RWPE2 (cell line): ENCODE measurements at regions not wholly inside any gene's neighbourhood (a gene's known extent, or its start where the extent isn't known, plus 50 kb on each side); places are given as distances from the start of the nearest gene placed in this dataset.

Experiments
- ATAC-seq: fragments of 200-7000 bp; cut with Tn5 transposase; 3 replicates; pipeline ENCODE4 v1.9.1; 2021; ENCODE audit warnings: low read depth
- DNase-seq: peaks from one replicate; pipeline ENCODE4 v3.0.0-alpha.2; 2020; ENCODE audit warnings: low spot score
- H3K27ac ChIP-seq: fragments of 450-650 bp; 2 replicates; pipeline ENCODE4 v1.5.1; 2017; ENCODE audit warnings: mild to moderate bottlenecking; ENCODE audit not compliant: poor library complexity, severe bottlenecking
- H3K27me3 ChIP-seq: fragments of 250-450 bp; sonication (Bioruptor Pico); 2 replicates; pipeline ENCODE4 v1.5.1; 2021; ENCODE audit warnings: mild to moderate bottlenecking, moderate library complexity; ENCODE audit not compliant: insufficient read depth, poor library complexity, severe bottlenecking
- H3K36me3 ChIP-seq: fragments of 250-450 bp; sonication (Bioruptor Pico); 2 replicates; pipeline ENCODE4 v1.5.1; 2020; ENCODE audit warnings: low read depth, mild to moderate bottlenecking, moderate library complexity
- H3K4me1 ChIP-seq: fragments of 250-450 bp; sonication (Bioruptor Pico); 2 replicates; pipeline ENCODE4 v1.5.1; 2021; ENCODE audit warnings: mild to moderate bottlenecking, moderate library complexity; ENCODE audit not compliant: insufficient read depth, poor library complexity, severe bottlenecking
- H3K4me3 ChIP-seq: fragments of 250-450 bp; sonication (Bioruptor Pico); 2 replicates; pipeline ENCODE4 v1.5.1; 2021; ENCODE audit warnings: mild to moderate bottlenecking, moderate library complexity; ENCODE audit not compliant: severe bottlenecking
- H3K9me3 ChIP-seq: fragments of 250-450 bp; sonication (Bioruptor Pico); 2 replicates; pipeline ENCODE4 v1.5.1; 2021; ENCODE audit warnings: mild to moderate bottlenecking, moderate library complexity; ENCODE audit not compliant: severe bottlenecking
- TF ChIP-seq, protein P1 (sequence below): fragments of 450-650 bp; IDR thresholded peaks from one replicate; pipeline ENCODE4 v1.5.1; 2017; ENCODE audit warnings: mild to moderate bottlenecking, moderate library complexity; ENCODE audit not compliant: poor library complexity, severe bottlenecking

GRCh38 chr15:46930426-46930825 lies 786.9 kb upstream of the SEMA6D start:
- Histone ChIP-seq H3K27me3 (peaks cover 12% of the 10 kb centered on the region), H3K36me3 (no peaks in the 10 kb centered on the region; the same call in 1 of the 2 replicates), H3K27ac (no peak overlapping the region), H3K4me1 (no peaks in the 10 kb centered on the region), H3K4me3 (no peak overlapping the region), H3K9me3 (no peaks in the 10 kb centered on the region)
- ATAC-seq: no peak
- no peak for DNase-seq
- TF ChIP-seq, protein P1, sequence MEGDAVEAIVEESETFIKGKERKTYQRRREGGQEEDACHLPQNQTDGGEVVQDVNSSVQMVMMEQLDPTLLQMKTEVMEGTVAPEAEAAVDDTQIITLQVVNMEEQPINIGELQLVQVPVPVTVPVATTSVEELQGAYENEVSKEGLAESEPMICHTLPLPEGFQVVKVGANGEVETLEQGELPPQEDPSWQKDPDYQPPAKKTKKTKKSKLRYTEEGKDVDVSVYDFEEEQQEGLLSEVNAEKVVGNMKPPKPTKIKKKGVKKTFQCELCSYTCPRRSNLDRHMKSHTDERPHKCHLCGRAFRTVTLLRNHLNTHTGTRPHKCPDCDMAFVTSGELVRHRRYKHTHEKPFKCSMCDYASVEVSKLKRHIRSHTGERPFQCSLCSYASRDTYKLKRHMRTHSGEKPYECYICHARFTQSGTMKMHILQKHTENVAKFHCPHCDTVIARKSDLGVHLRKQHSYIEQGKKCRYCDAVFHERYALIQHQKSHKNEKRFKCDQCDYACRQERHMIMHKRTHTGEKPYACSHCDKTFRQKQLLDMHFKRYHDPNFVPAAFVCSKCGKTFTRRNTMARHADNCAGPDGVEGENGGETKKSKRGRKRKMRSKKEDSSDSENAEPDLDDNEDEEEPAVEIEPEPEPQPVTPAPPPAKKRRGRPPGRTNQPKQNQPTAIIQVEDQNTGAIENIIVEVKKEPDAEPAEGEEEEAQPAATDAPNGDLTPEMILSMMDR: no peak

- Histone ChIP-seq H3K4me3 (no peak overlapping the region), H3K27me3 (peaks cover 8% of the 10 kb centered on the region), H3K36me3 (no peaks in the 10 kb centered on the region; the same call in 1 of the 2 replicates), H3K9me3 (no peaks in the 10 kb centered on the region), H3K27ac (no peak overlapping the region), H3K4me1 (no peaks in the 10 kb centered on the region)
- DNase-seq: no peak
- TF ChIP-seq, protein P1: no peak
- no peak for ATAC-seq
Observed at GRCh38 chr15:46933332-46933731, 784.0 kb upstream of the SEMA6D start.

DNA sequence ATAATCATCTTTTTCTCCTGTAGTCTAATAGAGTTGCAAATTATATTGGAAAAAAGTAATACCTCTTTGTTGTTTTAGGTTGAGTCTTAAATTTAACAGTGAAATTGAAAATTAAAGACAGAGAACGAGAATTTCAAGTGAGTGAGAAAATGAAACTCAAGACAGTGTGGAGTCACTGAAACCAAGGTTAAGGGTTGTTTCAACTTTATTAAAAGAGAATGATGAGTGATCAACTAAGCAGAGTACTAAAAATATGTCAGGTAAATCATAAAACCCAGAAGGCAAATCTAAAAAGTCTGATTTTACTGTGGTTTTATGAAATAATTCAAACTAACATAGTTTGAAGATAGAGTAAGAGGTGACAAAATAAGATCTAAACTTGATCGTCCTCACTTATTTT lies 782.5 kb upstream of the SEMA6D start:
- H3K27ac ChIP-seq: no peak overlapping the region
- ATAC-seq: no peak

GRCh38 chr15:46938169-46938568 lies 779.1 kb upstream of the SEMA6D start:
- H3K27me3 ChIP-seq: peaks cover 6% of the 10 kb centered on the region
- no peak for DNase-seq
- ATAC-seq: 0 out of 3 replicates have a peak, but pooled peaks have one; percentile 23

More for the DNA sequence above, 782.5 kb upstream of the SEMA6D start:
- Histone ChIP-seq H3K4me1 (no peaks in the 10 kb centered on the region), H3K9me3 (no peaks in the 10 kb centered on the region), H3K27me3 (peaks cover 6% of the 10 kb centered on the region), H3K36me3 (no peaks in the 10 kb centered on the region; the same call in 1 of the 2 replicates), H3K4me3 (no peak overlapping the region)
- DNase-seq: no peak
- TF ChIP-seq, protein P1: no peak

DNA sequence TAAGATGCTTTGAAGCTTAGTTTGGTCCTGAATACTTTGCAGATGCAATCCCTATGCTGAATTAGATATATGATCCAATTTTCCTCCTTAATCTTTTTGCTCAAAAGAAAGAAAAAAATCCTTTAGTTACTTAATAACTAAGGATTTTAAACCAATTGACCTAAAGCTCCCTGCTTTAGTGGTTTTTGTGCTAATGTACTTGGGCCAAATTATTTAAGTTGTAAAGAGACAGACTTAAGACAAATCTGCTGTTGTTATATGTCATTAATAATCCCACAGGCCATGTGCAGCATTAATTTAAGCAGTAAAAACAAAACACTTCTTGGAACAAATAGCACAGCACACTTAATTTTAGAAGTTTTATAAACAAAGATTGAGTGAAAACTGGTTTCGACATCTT lies 776.1 kb upstream of the SEMA6D start:
- ATAC-seq (no peak), DNase-seq (no peak)
- Histone ChIP-seq H3K36me3 (no peaks in the 10 kb centered on the region), H3K4me3 (no peak overlapping the region), H3K4me1 (no peaks in the 10 kb centered on the region), H3K9me3 (no peaks in the 10 kb centered on the region), H3K27ac (no peak overlapping the region), H3K27me3 (no peaks in the 10 kb centered on the region)
- TF ChIP-seq, protein P1: no peak

More at GRCh38 chr15:46938169-46938568, 779.1 kb upstream of the SEMA6D start:
- H3K4me3 ChIP-seq: no peak overlapping the region
- H3K36me3 ChIP-seq: no peaks in the 10 kb centered on the region; the same call in 1 of the 2 replicates
- H3K9me3 ChIP-seq: no peaks in the 10 kb centered on the region
- H3K27ac ChIP-seq: no peak overlapping the region
- no peaks in the 10 kb centered on the region for H3K4me1 ChIP-seq
- TF ChIP-seq, protein P1: no peak
